ENCODE measurements at regions not wholly inside any gene's neighbourhood (a gene's known extent, or its start where the extent isn't known, plus 50 kb on each side); places are given as distances from the start of the nearest gene placed in this dataset.

- no peak for TF ChIP-seq CTCF (IDR thresholded peaks at IDR 0.05; ENCODE audit: extremely low read depth in 1 of 2, insufficient read depth in 1 of 2, low read depth in 1 of 2, low read length in 2 of 2)
- TF ChIP-seq MAX (IDR thresholded peaks at IDR 0.05; ENCODE audit: insufficient read depth, insufficient read length), result no peak
Measured at GRCh38 chr16:80210787-80211186, 330.0 kb upstream of the DYNLRB2 start.

Measured in endothelial cell of umbilical vein (primary cell).